EL (cell line): ENCODE measurements at regions not wholly inside any gene's neighbourhood (a gene's known extent, or its start where the extent isn't known, plus 50 kb on each side); places are given as distances from the start of the nearest gene placed in this dataset.
"Not testable (repeated sequence)": the region's sequence is repeated elsewhere in the genome, so short reads cannot be mapped to it uniquely, and the experiment has no call there.

Source experiments
- DNase-seq: peaks from one replicate; pipeline ENCODE4 v3.0.0-alpha.2; 2016

GRCh38 chr2:72031346-72032110, 116.1 kb downstream of the CYP26B1 start:
- DNase-seq, result no peak

- DNase-seq, result no peak
Measured at GRCh38 chr2:72028996-72029395, 118.7 kb downstream of the CYP26B1 start.

GRCh38 chr2:72028351-72028995, 119.2 kb downstream of the CYP26B1 start:
- DNase-seq, result no peak

- peak; percentile 10 for DNase-seq
Measured at GRCh38 chr2:72027426-72028161, 120.1 kb downstream of the CYP26B1 start.

GRCh38 chr2:72026819-72027425, 120.7 kb downstream of the CYP26B1 start:
- no peak for DNase-seq

- no peak for DNase-seq
Measured at GRCh38 chr2:72024451-72025175, 123.0 kb downstream of the CYP26B1 start.

- no peak for DNase-seq
Measured at GRCh38 chr2:72023678-72024390, 123.8 kb downstream of the CYP26B1 start.

- DNase-seq, result not testable (repeated sequence)
Measured at GRCh38 chr2:72021371-72021770, 126.3 kb downstream of the CYP26B1 start.

- DNase-seq, result no peak
Measured at GRCh38 chr2:72015266-72015665, 132.4 kb downstream of the CYP26B1 start.

- DNase-seq, result no peak
Measured at GRCh38 chr2:72014831-72015230, 132.8 kb downstream of the CYP26B1 start.

- no peak for DNase-seq
Measured at GRCh38 chr2:72013726-72014125, 133.9 kb downstream of the CYP26B1 start.

GRCh38 chr2:72012886-72013574, 134.6 kb downstream of the CYP26B1 start:
- no peak for DNase-seq

- no peak for DNase-seq
Measured at GRCh38 chr2:72011791-72012190, 135.9 kb downstream of the CYP26B1 start.

GRCh38 chr2:72011370-72011689, 136.3 kb downstream of the CYP26B1 start:
- no peak for DNase-seq

GRCh38 chr2:72010647-72011369, 136.9 kb downstream of the CYP26B1 start:
- no peak for DNase-seq

- DNase-seq, result no peak
Measured at GRCh38 chr2:72008608-72009007, 139.1 kb downstream of the CYP26B1 start.

GRCh38 chr2:72007402-72007801, 140.3 kb downstream of the CYP26B1 start:
- DNase-seq, result no peak

GRCh38 chr2:72006188-72006736, 141.4 kb downstream of the CYP26B1 start:
- DNase-seq, result no peak

GRCh38 chr2:72004976-72005375, 142.7 kb downstream of the CYP26B1 start:
- DNase-seq, result no peak

- no peak for DNase-seq
Measured at GRCh38 chr2:72004201-72004915, 143.3 kb downstream of the CYP26B1 start.
